GM13976 (cell line): ENCODE measurements at regions not wholly inside any gene's neighbourhood (a gene's known extent, or its start where the extent isn't known, plus 50 kb on each side); places are given as distances from the start of the nearest gene placed in this dataset.

ENCODE experiments used
- DNase-seq: peaks from one replicate; pipeline ENCODE4 v3.0.0; 2012; ENCODE audit warnings: low spot score
- in situ Hi-C: fragments of 300-500 bp; cut with MboI; formaldehyde crosslinking; loops from one replicate; pipeline ENCODE4 v1.12.0; 2022; ENCODE audit warnings: low sequenced_read_pairs, mixed read lengths, inconsistent platforms; ENCODE audit not compliant: unreplicated experiment
- TF ChIP-seq, protein P1 (sequence below): IDR thresholded peaks from 2 replicates; pipeline ENCODE4 v1.5.1; 2012; ENCODE audit warnings: borderline replicate concordance, mild to moderate bottlenecking; ENCODE audit not compliant: insufficient read depth; ENCODE audit errors: extremely low read depth, missing control alignments, control extremely low read depth

DNA sequence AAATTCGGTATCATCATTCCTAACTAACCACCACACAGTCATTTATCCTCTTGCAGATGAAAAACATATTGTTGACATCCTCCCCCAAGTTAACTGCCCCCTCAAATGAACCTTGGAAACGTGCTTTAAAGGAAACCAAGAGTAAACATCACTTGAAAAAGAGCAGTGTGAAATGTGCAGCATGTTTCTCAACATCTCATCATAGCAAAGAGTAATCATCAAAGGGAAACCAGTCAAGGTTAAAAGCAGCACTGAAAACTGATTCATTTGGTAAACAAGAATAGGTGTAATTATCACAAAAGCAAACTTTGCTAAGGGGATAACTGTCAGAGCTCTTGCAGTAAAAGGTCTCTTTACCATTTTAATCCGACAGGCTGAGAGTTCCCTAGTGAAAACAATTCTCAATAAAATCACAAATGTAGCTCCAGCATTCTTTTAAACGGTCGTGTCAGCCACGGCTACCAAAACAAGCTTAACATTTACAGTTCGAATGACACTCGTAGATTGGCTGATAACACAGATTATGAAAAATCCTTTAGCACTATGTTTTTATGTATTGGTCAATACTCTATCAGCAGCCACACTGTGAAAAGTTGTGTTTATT, 461.0 kb downstream of the GBE1 start:
- no peak for DNase-seq
- in situ Hi-C loops: no loop called here

DNA sequence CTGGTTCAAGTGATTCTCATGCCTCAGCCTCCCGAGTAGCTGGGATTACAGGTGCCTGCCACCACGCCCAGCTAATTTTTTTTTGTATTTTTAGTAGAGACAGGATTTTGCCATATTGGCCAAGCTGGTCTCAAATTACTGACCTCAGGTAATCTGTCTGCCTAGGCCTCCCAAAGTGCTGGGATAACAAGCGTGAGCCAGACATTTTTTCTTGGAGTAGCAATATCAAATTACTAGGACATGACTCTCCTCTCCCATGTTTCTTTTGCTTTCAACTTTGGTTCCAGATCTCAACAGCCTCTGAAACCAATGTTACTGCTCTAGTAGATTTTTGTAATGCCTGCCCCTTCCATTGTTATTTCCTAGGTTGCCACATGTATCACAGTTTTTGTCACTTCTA, 462.0 kb downstream of the GBE1 start:
- no peak for DNase-seq
- in situ Hi-C loops: no loop called here
- TF ChIP-seq, protein P1, sequence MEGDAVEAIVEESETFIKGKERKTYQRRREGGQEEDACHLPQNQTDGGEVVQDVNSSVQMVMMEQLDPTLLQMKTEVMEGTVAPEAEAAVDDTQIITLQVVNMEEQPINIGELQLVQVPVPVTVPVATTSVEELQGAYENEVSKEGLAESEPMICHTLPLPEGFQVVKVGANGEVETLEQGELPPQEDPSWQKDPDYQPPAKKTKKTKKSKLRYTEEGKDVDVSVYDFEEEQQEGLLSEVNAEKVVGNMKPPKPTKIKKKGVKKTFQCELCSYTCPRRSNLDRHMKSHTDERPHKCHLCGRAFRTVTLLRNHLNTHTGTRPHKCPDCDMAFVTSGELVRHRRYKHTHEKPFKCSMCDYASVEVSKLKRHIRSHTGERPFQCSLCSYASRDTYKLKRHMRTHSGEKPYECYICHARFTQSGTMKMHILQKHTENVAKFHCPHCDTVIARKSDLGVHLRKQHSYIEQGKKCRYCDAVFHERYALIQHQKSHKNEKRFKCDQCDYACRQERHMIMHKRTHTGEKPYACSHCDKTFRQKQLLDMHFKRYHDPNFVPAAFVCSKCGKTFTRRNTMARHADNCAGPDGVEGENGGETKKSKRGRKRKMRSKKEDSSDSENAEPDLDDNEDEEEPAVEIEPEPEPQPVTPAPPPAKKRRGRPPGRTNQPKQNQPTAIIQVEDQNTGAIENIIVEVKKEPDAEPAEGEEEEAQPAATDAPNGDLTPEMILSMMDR: no peak

More for the DNA sequence above, 461.0 kb downstream of the GBE1 start:
- TF ChIP-seq, protein P1: no peak

DNA sequence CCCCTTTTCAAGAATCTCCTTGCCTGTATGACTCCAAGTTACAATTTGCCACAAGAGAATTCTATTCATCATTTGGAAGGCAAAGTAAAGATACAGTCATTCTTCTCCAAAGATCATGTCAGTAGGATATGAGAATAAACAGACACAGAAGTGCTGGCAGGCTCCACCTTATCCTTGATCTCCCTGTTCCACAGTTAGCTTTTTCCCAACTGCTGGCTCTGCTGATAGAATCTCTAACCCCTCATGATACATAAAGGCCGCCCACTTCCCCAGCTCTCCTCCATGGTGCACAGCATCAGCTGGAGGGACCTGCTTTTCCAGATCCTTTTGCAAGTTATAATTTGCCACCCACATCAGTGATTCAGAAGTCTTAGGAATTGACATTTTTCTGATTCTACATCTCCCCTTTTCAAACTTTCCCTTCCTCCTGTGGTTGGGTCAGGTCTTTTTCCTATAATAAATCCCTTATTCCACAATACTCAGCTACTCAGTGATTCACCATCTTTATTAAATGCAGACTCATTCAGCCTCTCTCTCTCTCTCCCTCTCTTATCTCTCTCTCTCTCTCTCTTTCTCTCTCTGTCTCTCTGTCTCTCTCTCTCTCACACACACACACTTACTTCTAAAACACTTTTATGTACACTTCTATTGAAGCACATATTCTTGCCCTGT, 465.4 kb downstream of the GBE1 start:
- DNase-seq: no peak
- in situ Hi-C loops: no loop called here
- TF ChIP-seq, protein P1: no peak

DNA sequence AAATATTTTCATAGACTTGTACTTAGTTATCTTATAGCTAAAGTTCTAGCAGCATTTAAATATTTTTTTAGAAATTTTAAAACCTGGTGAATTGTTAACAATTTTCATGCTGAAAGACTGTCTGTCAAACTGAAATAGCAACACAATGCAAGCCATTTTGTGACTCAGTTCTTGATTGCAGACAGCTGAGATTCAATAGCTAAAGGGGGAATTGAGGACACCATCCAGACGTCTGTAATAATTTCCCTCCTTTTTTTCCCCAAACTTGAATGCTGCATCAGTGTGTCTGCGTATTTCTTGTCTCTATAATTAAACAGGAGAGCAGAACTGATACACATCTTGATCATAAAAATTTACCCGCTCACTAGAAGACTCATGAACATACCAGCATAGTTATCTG, 468.3 kb downstream of the GBE1 start:
- TF ChIP-seq, protein P1: no peak
- no peak for DNase-seq
- in situ Hi-C loops: no loop called here

DNA sequence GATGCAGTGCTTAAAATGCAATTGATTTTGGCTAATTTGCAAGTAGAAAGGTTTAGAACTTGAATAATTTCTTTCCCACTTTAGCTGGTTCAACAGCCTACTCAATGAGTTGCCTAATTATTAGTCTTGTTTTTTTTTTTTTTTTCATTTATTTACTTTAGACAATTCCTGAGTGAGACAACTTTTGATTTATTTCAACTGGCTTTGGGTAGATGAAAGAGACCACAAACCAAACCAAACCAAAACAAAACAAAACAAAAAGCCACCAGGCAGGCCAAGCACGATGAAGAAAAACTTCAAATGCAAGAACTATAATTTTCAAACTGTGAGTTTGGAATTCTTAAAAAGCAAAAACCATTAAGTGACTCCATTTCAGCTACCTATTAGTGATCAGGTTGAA, 469.9 kb downstream of the GBE1 start:
- DNase-seq: no peak
- in situ Hi-C loops: no loop called here
- TF ChIP-seq, protein P1: no peak

DNA sequence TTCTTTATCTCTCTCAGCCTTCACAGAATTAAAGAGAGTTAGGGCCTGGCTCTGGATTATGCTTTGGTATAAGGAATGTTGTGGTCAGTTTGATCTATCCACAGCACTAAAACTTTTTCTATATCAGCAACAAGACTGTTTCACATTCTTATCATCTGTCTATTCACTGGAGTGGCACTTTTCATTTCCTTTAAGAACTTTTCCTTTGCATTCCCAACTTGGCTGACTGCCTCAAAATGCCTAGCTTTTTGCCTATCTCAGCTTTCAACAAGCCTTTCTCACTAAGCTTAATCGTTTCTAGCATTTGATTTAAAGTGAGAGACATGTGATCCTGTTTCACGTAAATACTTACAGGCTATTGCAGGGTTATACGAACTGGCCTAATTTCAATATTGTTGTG, 471.8 kb downstream of the GBE1 start:
- TF ChIP-seq, protein P1: no peak
- DNase-seq: no peak
- in situ Hi-C loops: no loop called here
